GM23248 (cell line): ENCODE measurements at regions not wholly inside any gene's neighbourhood (a gene's known extent, or its start where the extent isn't known, plus 50 kb on each side); places are given as distances from the start of the nearest gene placed in this dataset.

Source experiments
- DNase-seq: peaks from one replicate; pipeline ENCODE4 v3.0.0-alpha.2; 2015
- H2AFZ ChIP-seq: fragments of 200-600 bp; sonication (generic); 2 replicates; pipeline ENCODE4 v1.6.1; 2016; ENCODE audit warnings: antibody characterized with exemption
- H3F3A ChIP-seq: fragments of 200-600 bp; sonication (generic); 2 replicates; pipeline ENCODE4 v1.6.1; 2016; ENCODE audit warnings: mild to moderate bottlenecking, antibody characterized with exemption, mixed run types; ENCODE audit not compliant: insufficient read depth
- H3K27ac ChIP-seq: fragments of 200-600 bp; sonication (generic); 2 replicates; pipeline ENCODE4 v1.5.1; 2016; ENCODE audit warnings: mild to moderate bottlenecking
- H3K27me3 ChIP-seq: fragments of 200-600 bp; sonication (generic); replicated peaks from 2 replicates; pipeline ENCODE4 v1.6.1; 2016; ENCODE audit warnings: mild to moderate bottlenecking; ENCODE audit not compliant: insufficient read depth
- H3K36me3 ChIP-seq: fragments of 200-600 bp; sonication (generic); 2 replicates; pipeline ENCODE4 v1.6.1; 2016; ENCODE audit warnings: low read depth, mild to moderate bottlenecking
- H3K4me1 ChIP-seq: fragments of 200-600 bp; sonication (generic); 2 replicates; pipeline ENCODE4 v1.6.1; 2016; ENCODE audit warnings: mild to moderate bottlenecking; ENCODE audit not compliant: insufficient read depth
- H3K4me2 ChIP-seq: fragments of 200-600 bp; sonication (generic); one replicate; pipeline ENCODE4 v1.6.1; 2016; ENCODE audit warnings: mild to moderate bottlenecking; ENCODE audit not compliant: unreplicated experiment
- H3K4me3 ChIP-seq: fragments of 200-600 bp; sonication (generic); 2 replicates; pipeline ENCODE4 v1.5.1; 2016; ENCODE audit warnings: mild to moderate bottlenecking
- H3K79me2 ChIP-seq: fragments of 200-600 bp; sonication (generic); 2 replicates; pipeline ENCODE4 v1.6.1; 2016; ENCODE audit warnings: mild to moderate bottlenecking; ENCODE audit not compliant: insufficient read depth
- H3K9ac ChIP-seq: fragments of 200-600 bp; sonication (generic); 2 replicates; pipeline ENCODE4 v1.6.1; 2016; ENCODE audit warnings: mild to moderate bottlenecking
- H3K9me2 ChIP-seq: fragments of 200-600 bp; sonication (generic); 2 replicates; pipeline ENCODE4 v1.6.1; 2016; ENCODE audit warnings: mixed run types, mild to moderate bottlenecking, moderate library complexity; ENCODE audit not compliant: insufficient read depth
- H3K9me3 ChIP-seq: fragments of 200-600 bp; sonication (generic); one replicate; pipeline ENCODE4 v1.6.1; 2017; ENCODE audit warnings: low read depth
- H4K20me1 ChIP-seq: fragments of 200-600 bp; sonication (generic); 2 replicates; pipeline ENCODE4 v1.6.0; 2016; ENCODE audit not compliant: insufficient read depth
- EZH2 ChIP-seq: fragments of 200-600 bp; sonication (generic); IDR thresholded peaks from 2 replicates; pipeline ENCODE4 v1.6.1; 2018; ENCODE audit warnings: antibody characterized with exemption, mild to moderate bottlenecking; ENCODE audit not compliant: insufficient read depth, poor library complexity, severe bottlenecking
- EZH2phosphoT487 ChIP-seq: fragments of 200-600 bp; sonication (generic); IDR thresholded peaks from 2 replicates; pipeline ENCODE4 v1.6.1; 2018; ENCODE audit warnings: antibody characterized with exemption, moderate library complexity, mild to moderate bottlenecking, low read depth; ENCODE audit not compliant: insufficient read depth
- WGBS, 2 experiments: methylation state at CpG; one replicate each; pipeline ENCODE4 v1.1.6; 2015 to 2017; ENCODE audit warnings: low lambda C conversion rate in 2 of 2, low coverage in 1 of 2; ENCODE audit errors: missing lambda C conversion rate in 2 of 2; 5-methylcytosine and 5-hydroxymethylcytosine counted together
- in situ Hi-C: fragments of 300-500 bp; cut with MboI; formaldehyde crosslinking; loops from 2 replicates; pipeline ENCODE4 v1.15.0; 2020

- Histone ChIP-seq H3K36me3 (no peaks in the 10 kb centered on the region), H3K4me1 (peaks cover 8% of the 10 kb centered on the region), H3K9ac (no peak overlapping the region), H2AFZ (no peak overlapping the region), H4K20me1 (no peaks in the 10 kb centered on the region), H3K9me3 (no peaks in the 10 kb centered on the region), H3K4me3 (no peak overlapping the region), H3K27ac (no peak overlapping the region), H3K4me2 (no peak overlapping the region), H3K9me2 (no peaks in the 10 kb centered on the region), H3K27me3 (no peaks in the 10 kb centered on the region), H3K79me2 (no peaks in the 10 kb centered on the region), H3F3A (no peaks in the 10 kb centered on the region)
- WGBS, 2 experiments, result 81% methylated on average over 5 of the region's 5 CpGs
- in situ Hi-C loops, result loop anchor here (25.0 kb wide), 1 partner anchor 617 kb away; no protein-coding TSS in a partner anchor
- no peak for TF ChIP-seq EZH2
- no peak for TF ChIP-seq EZH2phosphoT487
- DNase-seq, result no peak
Measured at GRCh38 chr21:14869984-14870852, 194.6 kb downstream of the NRIP1 start.

GRCh38 chr21:14866859-14867765, 197.7 kb downstream of the NRIP1 start:
- Histone ChIP-seq H3K4me1 (peaks cover 14% of the 10 kb centered on the region), H3K4me3 (no peak overlapping the region), H3K4me2 (no peak overlapping the region), H3F3A (no peaks in the 10 kb centered on the region), H3K9me2 (no peaks in the 10 kb centered on the region), H3K36me3 (no peaks in the 10 kb centered on the region), H3K27ac (no peak overlapping the region), H4K20me1 (no peaks in the 10 kb centered on the region), H3K27me3 (no peaks in the 10 kb centered on the region), H3K79me2 (no peaks in the 10 kb centered on the region), H3K9ac (no peak overlapping the region), H3K9me3 (no peaks in the 10 kb centered on the region), H2AFZ (no peak overlapping the region)
- TF ChIP-seq EZH2phosphoT487 (no peak), EZH2 (no peak)
- WGBS, 2 experiments, result 86 to 87% methylated on average over 3 of the region's 3 CpGs
- in situ Hi-C loops, result loop anchor here (25.0 kb wide), 1 partner anchor 620 kb away; no protein-coding TSS in a partner anchor
- DNase-seq, result no peak

GRCh38 chr21:14864211-14865021, 200.4 kb downstream of the NRIP1 start:
- no peaks in the 10 kb centered on the region for H3K27me3 ChIP-seq
- peak overlapping the region; percentile 40; the same call in 1 of the 2 replicates for H2AFZ ChIP-seq
- peaks cover 14% of the 10 kb centered on the region for H3K4me1 ChIP-seq
- H3K36me3 ChIP-seq, result no peaks in the 10 kb centered on the region
- in situ Hi-C loops, result loop anchor here (25.0 kb wide), 1 partner anchor 623 kb away; no protein-coding TSS in a partner anchor
- DNase-seq, result peak; percentile 81
- no peaks in the 10 kb centered on the region for H3K9me2 ChIP-seq
- H3K79me2 ChIP-seq, result no peaks in the 10 kb centered on the region
- 32 to 36% methylated on average over 9 of the region's 9 CpGs for WGBS, 2 experiments
- H3K27ac ChIP-seq, result peak overlapping the region; percentile 16; the same call in 1 of the 2 replicates
- TF ChIP-seq EZH2phosphoT487 (no peak), EZH2 (no peak)
- H3K4me3 ChIP-seq, result no peak overlapping the region
- no peaks in the 10 kb centered on the region for H4K20me1 ChIP-seq
- H3K9ac ChIP-seq, result no peak overlapping the region
- H3K4me2 ChIP-seq, result peak overlapping the region; percentile 5
- H3K9me3 ChIP-seq, result no peaks in the 10 kb centered on the region
- H3F3A ChIP-seq, result no peaks in the 10 kb centered on the region

- TF ChIP-seq EZH2phosphoT487, result no peak
- no peak for TF ChIP-seq EZH2
- Histone ChIP-seq H3K4me3 (no peak overlapping the region), H3K4me2 (no peak overlapping the region), H3K27ac (no peak overlapping the region), H4K20me1 (no peaks in the 10 kb centered on the region), H3K9me2 (no peaks in the 10 kb centered on the region), H3K27me3 (no peaks in the 10 kb centered on the region), H2AFZ (no peak overlapping the region), H3K4me1 (peaks cover 11% of the 10 kb centered on the region), H3K79me2 (no peaks in the 10 kb centered on the region), H3K9me3 (no peaks in the 10 kb centered on the region), H3F3A (no peaks in the 10 kb centered on the region), H3K36me3 (no peaks in the 10 kb centered on the region), H3K9ac (no peak overlapping the region)
- WGBS, 2 experiments, result 84 to 87% methylated on average over 5 of the region's 5 CpGs
- no peak for DNase-seq
- in situ Hi-C loops, result loop anchor here (25.0 kb wide), 1 partner anchor 624 kb away; no protein-coding TSS in a partner anchor
Measured at GRCh38 chr21:14863745-14864210, 201.0 kb downstream of the NRIP1 start.
